H1 (cell line): ENCODE measurements at regions not wholly inside any gene's neighbourhood (a gene's known extent, or its start where the extent isn't known, plus 50 kb on each side); places are given as distances from the start of the nearest gene placed in this dataset.

Experiments
- ASH2L ChIP-seq: fragments of 200-600, 300-600 bp; sonication (generic); IDR thresholded peaks from one replicate; pipeline ENCODE4 v1.7.1; 2017; ENCODE audit warnings: low read length
- CEBPB ChIP-seq: IDR thresholded peaks from 2 replicates; pipeline ENCODE4 v1.6.1; 2012; ENCODE audit warnings: low read depth, low read length
- FOSL1 ChIP-seq: IDR thresholded peaks from 2 replicates; pipeline ENCODE4 v1.6.1; 2011; ENCODE audit warnings: mild to moderate bottlenecking, low read depth, low read length, moderate library complexity; ENCODE audit not compliant: insufficient read depth
- RBBP5 ChIP-seq: IDR thresholded peaks from 2 replicates; pipeline ENCODE4 v1.7.1; 2012; ENCODE audit warnings: low read depth, mild to moderate bottlenecking, inconsistent platforms, low read length, moderate library complexity, borderline replicate concordance

- TF ChIP-seq FOSL1 (no peak), RBBP5 (no peak), ASH2L (no peak), CEBPB (no peak)
- TF ChIP-seq, all 59 proteins: peak for 9
These were observed 108.7 kb upstream of the OTX2 start (continued) for GRCh38 chr14:56918849-56919574.
